ENCODE measurements at regions not wholly inside any gene's neighbourhood (a gene's known extent, or its start where the extent isn't known, plus 50 kb on each side); places are given as distances from the start of the nearest gene placed in this dataset.

DNA sequence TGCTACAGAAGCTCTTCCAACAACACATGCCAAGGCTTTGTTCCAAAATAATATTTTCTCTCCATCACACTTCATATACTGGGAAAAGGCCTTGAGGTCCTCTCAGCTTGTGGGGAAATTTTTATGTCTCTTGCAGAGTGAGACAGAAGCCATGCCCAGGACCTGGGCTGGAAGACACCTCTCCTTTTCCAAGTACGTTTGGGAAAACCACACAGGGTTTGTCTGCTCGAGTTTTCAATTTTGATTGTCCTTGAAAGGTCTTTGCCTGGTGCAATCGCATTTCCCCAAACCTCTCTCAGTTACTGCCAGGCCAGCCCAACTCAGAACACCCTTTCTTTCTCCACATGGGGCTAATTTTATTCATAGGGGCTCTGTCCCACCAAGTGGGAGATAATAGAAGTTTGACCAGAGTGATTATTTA is 272.2 kb downstream of the OSR1 start:
- no peak for DNase-seq

DNA sequence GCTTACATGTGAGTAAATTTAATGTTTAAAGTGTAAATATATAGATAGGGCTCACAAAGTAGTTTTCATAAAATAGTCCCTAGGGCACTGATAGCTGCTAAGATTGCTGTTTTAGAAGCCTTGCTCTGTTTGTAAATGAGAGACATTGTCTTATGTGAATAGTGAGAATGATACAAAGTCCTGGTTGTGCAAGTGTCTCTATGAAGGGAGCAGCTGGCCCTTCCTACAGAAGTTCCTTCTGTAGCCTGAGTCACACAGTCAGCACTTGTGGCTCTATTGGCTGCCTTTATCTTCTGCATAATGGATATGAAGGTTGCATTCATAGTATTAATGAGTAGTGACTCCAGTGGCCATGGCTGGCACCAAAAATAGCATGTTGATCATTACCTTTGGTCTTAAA is 279.7 kb downstream of the OSR1 start:
- DNase-seq, result no peak

DNA sequence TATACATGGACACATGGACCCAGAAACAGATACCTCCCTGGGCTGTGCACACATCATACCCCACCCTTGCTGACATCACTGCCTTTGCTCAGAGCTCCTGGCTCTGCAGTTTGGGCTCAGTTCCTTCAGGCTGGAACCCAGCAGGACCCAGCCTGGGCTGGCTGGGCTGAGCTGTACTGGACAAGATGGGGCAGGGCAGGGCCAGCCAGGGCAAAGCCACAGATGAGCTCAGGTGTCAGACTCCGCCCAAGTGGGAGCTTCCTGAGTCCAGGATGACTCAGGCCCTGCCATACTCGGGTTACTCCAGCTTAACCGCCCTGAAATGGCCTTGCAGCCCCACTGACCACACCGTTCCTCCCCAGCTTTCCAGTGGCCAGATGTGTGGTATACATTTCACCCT is 284.9 kb downstream of the OSR1 start:
- no peak for DNase-seq

DNA sequence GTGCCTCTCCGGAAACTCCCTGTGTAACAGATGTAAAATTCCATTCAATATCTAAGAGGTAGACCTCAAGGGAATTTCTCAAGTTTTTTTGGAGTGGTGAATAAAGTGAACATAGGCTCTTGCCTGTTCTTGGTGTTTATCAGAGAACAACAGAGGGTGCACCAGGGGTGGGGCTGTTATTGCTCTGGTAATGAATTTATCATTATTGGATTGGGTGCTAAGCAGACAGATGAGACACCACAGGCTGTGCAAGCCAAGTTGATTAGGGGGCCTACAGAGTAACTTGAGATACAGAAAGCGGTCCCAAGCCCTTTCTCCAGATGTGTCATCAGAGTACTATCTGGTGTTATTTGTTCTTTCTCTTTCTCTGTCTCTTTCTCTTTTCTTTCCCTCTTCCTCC is 286.3 kb downstream of the OSR1 start:
- no peak for DNase-seq

DNA sequence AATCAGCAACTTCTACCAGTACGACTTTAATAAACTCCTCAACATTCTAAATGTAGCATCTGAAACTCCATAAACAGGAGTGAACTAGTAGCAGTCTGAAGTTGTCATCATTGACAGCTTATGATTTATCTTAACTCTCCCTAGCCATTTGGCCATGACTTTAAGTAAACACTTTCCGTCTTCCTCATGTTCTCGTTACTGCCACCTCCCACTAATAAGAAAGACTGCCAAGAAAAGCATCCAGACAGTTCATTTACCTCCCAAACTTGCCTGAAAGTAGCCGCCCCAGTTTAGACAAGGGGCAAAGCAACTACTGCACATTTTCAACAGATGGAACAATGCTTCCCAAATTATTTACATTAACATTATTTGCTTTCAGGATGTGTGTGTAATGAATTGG is 287.5 kb downstream of the OSR1 start:
- DNase-seq, result no peak

DNA sequence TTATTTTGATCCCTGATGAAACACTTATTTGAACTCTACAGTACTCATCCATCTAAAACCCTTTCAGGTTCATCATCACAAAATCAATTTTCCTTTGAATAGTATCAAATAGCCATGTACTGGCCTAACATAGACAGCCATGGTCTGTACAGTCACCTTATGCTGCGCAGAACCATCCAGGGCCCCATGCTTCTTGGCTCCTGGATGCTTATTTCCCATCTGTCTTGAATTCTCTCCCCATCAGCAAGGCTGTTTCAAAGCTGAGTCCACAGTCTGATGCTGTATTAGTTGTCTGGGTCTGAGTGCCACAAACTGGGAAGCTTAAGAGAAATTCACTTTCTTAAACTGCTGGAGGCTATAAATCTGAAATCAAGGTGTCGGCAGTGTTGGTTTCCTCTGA is 290.2 kb downstream of the OSR1 start:
- DNase-seq, result no peak

DNA sequence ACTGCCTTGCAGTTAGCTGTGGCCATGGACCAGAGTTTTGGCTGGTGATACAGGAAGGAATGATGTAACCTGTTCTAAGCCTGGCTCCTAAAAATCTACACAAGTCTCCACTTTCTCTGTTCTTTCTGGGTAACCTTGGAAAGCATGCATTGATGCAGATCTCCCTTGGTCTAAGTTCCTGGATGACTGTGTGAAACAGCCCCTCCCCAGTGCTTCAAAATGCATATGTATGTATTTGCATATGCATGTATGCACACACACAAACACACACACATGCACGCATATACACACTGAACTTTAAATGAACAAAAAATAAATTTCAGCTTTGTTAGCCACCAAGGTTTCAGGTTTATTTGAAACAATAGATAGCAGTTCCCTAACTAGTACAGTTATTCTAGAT is 296.1 kb downstream of the OSR1 start:
- no peak for DNase-seq

DNA sequence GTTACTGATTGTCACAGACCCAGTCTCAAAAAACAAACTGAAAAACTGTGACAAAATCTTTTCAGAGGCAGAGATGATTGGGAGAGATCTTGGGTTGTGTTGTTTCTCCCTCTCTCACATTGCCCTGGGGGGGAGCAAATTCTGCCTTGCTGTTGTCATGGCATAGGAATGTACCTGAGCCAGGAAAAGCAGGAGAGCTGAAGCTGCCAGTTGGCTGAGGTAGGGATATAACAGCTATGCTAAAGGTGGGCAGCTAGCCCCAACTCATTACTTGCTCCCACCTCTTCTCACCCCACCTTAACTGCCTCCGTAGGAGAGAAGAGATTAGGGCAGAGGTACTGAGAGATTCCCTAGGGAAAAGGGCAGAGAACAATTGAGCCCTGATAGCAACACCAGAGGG is 299.3 kb downstream of the OSR1 start:
- DNase-seq, result no peak

DNA sequence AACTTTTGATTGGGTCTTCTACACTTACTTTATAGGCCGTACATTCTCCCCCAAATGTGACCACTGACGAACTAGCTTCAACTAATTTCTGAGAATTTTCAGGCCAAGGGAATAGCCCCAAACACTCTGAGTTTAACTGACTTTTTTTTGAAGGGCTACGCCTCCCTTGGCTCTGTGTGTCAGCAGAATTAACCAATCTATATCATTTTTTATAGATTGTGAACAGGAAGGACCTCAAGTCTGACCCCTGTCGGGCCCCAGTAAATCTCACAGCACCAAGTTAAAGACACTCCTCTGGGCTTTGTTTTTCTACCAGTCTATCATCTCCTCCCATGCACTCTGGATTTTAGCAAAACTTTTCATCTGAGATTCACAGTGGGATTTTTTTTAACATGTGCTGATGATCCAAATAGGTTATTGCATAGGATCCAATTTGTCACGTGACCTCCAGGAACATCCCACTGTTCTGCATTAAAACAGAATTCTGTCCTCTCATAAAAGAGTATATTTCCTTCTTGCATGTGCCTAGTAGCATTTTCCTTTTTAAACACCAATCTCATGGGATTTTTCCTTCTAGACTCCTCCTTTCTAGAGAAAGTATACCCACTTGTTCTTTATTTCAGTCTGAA is 307.1 kb downstream of the OSR1 start:
- no peak for DNase-seq

DNA sequence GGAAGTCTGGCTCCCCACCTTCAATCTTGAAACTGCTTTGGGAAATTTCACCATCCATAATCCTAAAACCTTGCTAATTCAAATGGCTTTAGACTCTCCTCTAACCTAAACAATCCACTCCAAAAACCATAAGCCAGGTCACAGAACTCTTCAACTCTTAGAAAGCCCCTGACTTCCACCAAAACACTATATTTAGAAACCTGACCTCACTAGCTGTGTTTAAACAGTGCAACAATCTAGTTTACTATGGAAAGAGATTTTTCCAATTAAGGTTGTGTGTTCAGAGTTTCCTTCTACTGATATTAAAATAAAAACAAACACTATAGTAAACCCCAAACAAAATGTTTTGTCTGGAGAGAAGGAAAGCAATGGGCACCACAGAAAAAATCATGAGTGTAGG is 308.1 kb downstream of the OSR1 start:
- no peak for DNase-seq

DNA sequence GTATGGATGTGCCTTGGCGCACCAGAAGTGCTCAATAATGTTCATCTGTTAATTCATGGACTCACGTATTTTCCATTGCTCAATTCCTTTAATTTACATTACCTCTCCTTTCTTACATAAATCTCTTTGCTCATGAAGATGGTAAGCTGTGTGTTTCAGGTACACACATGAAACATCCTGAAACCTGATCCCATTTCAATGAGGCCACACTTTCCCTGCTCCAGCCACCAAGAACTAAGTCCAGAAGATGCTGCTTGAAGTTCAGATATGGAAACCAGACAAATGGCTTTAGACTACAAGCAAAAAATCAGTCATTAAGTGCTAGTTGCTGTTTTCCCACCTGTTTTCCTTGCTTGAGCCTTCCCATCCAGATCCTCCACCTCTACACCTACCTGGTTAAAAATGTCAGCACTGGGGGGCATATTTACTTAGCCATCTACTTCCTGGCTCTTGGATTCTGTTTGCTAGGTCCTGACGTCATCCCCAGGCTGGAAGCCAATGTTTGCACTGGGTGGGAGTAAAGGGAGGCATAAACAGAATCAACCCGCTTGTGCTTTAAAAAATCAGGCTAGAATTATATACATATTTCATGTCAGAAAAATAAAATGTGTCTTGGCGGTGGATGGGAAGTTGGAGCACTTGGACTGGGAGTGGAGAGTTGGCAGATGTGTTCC is 309.7 kb downstream of the OSR1 start:
- DNase-seq, result peak; percentile 65

DNA sequence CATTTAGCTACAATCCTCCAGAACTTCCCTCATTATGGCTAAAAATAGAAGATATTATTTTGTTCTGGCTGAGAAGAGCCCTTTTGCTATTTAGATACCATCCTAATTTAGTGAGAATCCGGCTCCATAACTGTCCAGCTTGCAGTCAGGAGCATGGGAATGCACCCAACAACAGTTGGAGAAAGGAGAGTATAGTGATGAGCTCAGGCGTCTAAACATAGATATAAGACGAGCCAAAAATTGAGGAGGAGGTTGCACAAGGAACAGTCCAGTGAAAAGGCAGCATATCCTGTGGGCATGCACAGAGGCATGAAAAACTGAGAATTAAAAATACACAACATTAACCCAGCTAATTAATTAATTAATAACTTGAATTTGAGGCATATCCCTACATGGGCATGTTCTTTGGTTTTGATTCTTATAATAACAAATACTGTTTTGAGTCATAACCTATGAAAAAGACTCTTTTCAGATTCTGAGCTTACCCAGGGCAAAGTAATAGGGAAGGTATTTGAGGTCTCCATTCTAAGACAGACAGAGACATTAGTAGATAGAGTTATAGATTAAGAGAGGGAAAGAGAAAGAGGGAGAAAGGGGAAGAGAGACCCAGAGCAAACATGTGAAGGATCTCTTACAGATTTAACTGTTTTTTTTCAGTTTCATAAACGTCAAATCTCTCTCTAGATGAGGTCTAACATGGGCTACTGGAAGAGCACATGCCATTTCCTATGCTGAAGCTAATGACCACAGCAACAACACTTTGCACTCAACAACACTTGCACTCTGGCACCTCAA is 311.2 kb downstream of the OSR1 start:
- DNase-seq, result no peak

DNA sequence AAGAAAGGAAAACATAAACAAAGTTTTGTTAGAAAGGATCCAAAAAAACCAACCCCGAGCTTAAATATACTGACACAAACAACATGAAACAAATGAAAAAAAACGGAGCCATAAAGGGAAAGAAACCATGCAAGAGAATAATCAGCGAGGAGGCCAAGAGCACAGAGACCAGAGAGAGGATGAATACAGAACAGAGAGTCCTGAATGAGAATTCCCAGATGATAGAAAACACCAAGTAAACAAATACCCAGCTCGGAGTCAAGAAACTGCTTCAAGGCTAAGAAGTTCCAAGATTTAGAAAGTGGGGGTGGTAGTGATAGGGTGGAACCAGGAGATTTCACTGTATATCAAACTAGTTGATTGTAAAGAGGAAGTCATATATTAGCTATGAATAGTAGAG is 313.3 kb downstream of the OSR1 start:
- DNase-seq, result no peak

DNA sequence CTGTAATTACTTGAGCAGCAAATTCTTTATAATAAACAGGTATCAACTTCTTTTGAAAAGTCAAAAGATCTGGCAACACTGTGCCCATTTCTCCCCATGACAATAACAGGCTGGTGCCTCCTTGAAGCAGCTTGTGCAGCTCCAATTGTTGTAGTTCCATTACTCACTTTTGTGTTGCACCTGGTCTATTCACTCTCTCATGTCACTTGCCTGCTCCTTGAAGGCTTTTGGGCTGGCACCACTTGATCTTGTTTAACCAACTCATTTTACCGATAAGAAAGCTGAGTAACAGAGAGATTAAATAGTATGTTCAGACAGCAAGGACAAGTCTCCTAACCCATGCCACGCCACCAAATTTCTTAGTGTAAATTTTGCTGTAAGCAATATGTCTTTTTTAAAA is 314.5 kb downstream of the OSR1 start:
- DNase-seq, result no peak

DNA sequence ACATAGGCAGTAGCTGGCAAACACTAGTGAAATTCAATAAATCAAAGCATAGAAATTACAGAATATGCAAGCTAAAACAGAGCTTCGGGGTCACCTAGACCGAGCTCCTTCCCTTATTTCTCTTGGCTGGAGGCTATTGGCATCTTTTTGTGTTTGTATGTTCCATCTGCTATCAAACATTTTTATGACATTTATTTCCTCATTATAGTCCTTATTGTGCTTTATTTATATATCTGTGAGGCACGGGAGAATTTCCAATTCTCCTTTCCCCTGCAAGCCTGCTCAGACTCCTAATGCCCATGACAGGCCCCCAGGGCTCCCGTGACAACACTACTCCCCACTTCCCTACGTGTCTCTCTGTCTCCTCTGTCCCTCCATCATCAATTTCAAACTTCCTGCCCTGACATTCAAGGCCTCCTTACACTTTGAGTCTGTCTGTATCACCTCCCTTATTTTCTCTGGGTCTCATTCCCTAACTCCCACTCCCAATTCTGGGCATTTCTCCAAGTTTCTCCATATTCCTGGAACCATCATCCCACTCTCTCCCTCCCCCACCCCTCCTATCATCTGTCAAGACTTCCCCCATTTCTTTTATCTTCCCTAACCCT is 316.9 kb downstream of the OSR1 start:
- no peak for DNase-seq

DNA sequence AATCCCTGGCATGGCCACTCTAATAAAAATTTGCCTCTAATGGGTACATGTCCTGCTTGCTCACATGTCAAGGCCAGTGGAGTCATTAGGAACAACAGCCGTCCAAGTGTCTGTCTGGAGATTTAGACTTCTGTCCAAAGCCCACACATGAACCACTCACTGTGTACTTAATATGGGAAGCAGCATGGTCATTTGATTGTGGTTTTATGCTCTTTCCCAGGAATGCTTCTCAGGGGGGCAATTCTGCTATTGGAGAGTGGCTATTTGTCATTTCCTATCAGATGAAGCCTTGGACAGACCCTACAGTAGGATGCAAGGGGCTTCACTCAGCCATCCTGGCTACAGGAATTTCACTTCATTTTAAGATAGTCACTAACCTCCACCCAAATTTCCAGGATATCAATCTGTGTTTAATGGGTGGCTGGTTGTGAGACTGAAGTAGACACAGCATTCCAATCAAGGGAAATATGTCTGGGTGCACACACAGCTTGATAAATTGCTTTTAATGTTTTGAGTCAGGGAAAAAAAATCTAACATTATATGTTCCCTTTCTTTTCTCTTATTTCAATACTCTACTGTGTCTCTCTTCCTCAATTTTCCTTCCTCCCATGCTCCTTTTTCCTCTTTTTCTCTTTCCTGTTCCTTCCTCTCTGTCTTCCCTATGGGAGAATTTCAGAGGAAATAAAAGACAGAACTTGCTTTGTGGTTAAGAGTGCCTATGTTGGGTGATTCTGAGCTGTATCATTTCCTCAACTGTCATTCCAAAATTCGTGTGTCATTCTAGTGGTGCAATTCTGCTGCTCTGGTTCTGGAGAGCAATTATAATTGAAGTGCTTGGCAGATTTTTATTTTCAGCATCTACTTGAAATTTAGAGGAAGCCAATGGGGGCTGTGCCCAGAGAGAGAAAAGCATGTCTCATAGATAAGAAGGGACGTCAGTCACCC is 320.1 kb downstream of the OSR1 start:
- no peak for DNase-seq

DNA sequence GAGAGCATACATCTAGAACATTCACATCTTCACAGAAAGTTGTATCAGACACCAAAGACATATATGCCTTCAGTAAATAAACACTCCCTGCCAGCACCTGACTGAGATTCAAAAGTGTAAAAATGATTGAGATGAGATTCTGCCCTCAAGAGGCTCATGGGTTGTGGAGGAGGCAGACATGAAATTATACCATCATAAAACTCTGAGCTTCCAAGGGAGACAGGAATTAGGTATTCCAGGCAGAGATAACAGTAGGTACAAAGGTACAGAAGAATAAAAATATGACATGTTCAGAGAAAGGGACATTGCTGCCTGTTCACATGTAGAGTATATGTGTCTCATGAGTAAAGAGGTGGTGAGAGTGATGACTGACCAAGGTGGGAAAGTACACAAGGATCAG is 322.3 kb downstream of the OSR1 start:
- DNase-seq, result no peak

DNA sequence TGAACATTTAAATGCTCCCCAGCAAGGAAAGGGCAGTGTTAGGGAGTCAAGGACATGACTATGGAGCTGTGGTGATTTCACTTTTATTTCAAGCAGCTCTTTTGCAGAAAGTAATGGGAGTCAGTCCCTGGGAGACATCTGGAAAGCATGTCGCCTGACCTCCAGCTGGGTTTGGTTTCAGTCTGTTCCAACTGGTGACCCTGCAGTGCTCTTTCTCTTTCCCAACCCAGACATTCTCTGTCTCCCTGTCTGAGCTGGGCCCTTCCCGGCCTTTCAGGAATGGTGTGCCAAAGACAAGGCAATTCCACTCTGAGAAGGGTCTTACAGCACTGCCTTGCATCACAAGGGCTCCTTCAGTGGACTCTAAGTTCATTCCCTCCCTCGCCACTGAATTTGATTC is 323.2 kb downstream of the OSR1 start:
- DNase-seq, result no peak

DNA sequence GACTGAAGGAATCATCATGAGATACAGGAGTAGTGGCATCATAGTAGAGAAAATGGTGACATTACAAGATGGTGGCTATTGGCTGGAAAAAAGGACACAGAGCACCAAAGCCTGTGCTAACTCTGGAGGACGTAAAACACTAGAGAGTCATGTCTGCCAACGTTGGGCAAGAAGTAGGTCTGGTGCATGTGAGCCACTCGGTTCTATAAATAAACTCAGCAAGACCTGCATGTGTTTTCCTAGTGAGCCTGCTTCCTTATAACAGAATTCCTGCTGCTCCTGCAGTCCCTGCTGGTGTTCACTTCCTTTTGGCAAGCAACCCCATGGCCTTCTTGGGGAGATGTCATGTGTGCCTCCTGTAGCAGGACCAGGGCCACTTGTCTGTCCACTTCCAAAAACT is 325.2 kb downstream of the OSR1 start:
- DNase-seq, result no peak

DNA sequence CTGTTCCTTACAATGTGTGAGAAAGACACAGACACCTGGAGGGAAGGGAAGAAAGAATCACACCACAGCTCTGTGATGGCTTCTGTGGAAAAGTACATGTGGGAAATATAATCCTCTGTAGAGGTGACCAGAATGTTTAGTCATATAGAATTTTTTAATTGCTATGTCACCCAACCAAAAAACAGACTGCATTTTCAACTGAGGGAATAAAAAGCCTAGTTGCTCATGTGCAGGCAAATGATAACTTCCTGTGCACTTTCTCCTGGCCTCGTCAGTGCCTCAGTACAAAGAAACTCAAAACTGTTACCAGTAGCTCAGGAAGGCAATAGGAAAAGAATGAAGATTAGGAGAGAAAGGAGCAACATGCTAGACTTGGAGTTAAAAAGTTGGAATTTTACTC is 326.8 kb downstream of the OSR1 start:
- no peak for DNase-seq

DNA sequence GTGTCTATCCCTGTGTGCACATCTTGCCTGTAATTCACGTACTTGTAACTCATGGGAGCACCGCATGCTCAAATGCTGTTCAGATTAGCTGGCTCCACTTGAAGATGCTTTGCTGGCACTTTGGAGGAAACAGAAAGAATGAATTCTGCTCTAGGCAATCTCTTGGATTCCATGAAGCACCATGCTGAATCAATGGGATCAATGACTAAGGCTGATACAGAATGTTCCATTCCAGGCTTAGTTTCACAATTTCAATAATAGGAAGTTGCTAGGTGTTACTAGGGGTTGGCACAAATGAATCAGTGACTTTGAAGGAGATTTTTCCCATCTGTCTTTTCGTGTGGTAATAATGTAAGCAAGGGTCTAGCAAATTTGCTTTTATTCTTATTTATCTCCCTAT is 328.8 kb downstream of the OSR1 start:
- DNase-seq, result no peak

DNA sequence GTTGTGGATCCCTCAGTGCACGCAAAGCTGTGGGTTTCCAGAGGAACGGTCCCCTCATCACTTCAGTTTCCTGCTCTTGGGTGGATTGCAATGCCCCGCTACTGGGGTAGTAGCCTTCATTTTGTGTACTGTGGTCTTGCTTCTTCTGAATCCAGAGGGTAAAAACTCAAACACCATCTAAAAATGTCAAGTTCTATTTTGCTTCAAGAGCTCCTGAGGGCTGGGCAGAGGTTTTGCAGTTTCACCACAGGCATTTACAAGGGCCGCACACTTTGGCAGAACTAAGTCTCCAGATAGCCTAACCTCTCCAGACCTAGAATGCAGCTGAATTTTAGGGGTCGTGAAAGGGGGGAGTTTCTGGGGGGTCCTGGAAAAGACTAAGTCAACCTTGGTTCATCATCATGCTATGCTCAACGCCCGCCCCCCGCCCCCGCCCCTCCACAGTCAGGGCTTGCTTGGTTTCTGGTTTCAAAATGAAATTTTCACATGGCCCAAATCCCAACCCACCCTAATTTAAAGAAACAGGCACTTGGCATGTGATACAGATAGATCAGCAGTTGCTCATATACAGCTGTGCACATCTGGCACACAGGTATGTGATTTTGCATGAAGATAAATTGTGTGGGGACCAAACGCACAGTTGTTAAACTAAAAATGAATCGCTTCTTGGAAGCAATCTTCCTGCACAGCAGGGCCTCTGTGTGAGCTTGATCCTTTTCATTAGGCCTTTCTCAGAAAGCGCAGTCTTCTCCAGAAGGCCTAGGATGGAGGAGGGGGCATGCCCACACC is 329.6 kb downstream of the OSR1 start:
- no peak for DNase-seq

Data from NCI-H1092 (cell line).